Glutamatergic neuron (in vitro differentiated cells): ENCODE measurements at regions not wholly inside any gene's neighbourhood (a gene's known extent, or its start where the extent isn't known, plus 50 kb on each side); places are given as distances from the start of the nearest gene placed in this dataset.

Experiments
- DNase-seq: peaks from one replicate; pipeline ENCODE4 v3.0.0; 2022
- H3K27ac Mint-ChIP-seq: one replicate; pipeline ENCODE4 v1.8.0; 2020; ENCODE audit warnings: mild to moderate bottlenecking, mixed read lengths, inconsistent platforms; ENCODE audit not compliant: unreplicated experiment
- H3K27me3 Mint-ChIP-seq: one replicate; pipeline ENCODE4 v1.8.0; 2020; ENCODE audit warnings: mild to moderate bottlenecking, moderate library complexity, mixed read lengths, inconsistent platforms; ENCODE audit not compliant: unreplicated experiment
- H3K36me3 Mint-ChIP-seq: one replicate; pipeline ENCODE4 v1.8.0; 2020; ENCODE audit warnings: mild to moderate bottlenecking, mixed read lengths, inconsistent platforms; ENCODE audit not compliant: unreplicated experiment
- H3K4me1 Mint-ChIP-seq: one replicate; pipeline ENCODE4 v1.8.0; 2020; ENCODE audit warnings: mild to moderate bottlenecking, low read depth, mixed read lengths, inconsistent platforms; ENCODE audit not compliant: unreplicated experiment
- H3K4me3 Mint-ChIP-seq: one replicate; pipeline ENCODE4 v1.8.0; 2020; ENCODE audit warnings: mild to moderate bottlenecking, mixed read lengths, inconsistent platforms; ENCODE audit not compliant: unreplicated experiment
- H3K9me3 Mint-ChIP-seq: one replicate; pipeline ENCODE4 v1.8.0; 2020; ENCODE audit warnings: mild to moderate bottlenecking, moderate library complexity, mixed read lengths, inconsistent platforms; ENCODE audit not compliant: unreplicated experiment
- TF ChIP-seq, protein P1 (sequence below): fragments of 200-600 bp; sonication (generic); IDR thresholded peaks from one replicate; pipeline ENCODE4 v1.5.0; 2021; ENCODE audit not compliant: partially characterized antibody, unreplicated experiment

DNA sequence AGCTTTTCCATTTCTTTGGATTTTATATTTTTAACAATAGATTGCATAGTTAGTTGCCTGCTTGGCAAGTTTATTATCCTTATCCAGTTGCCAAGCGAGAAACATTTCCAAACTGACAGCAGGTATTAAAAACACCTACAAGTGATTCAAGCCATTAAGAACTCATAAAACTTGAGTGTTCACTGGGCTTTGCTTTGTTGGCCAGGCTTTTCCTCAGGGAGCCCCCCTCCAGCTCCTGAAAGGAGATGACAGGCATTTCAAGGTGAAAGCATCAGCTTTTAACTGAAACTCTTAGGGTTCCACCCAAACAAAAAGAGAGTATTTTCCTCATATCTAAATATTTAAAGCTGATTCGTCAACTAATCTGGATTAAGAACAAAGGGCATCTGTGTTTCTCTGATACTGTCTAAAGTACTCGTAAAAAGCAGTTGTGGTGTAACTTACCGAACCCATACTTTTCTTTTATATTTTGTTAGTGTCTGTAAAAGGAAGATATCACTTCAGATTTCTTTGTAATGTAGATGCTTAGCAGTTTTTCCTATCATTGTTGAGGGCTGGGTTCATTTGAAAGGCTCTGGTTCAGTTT lies 363.4 kb downstream of the OTOL1 start:
- Mint-ChIP-seq H3K27ac (no peak overlapping the region), H3K27me3 (no peaks in the 10 kb centered on the region), H3K4me1 (no peaks in the 10 kb centered on the region), H3K4me3 (no peak overlapping the region), H3K36me3 (no peaks in the 10 kb centered on the region), H3K9me3 (no peaks in the 10 kb centered on the region)
- no peak for DNase-seq
- TF ChIP-seq, protein P1, sequence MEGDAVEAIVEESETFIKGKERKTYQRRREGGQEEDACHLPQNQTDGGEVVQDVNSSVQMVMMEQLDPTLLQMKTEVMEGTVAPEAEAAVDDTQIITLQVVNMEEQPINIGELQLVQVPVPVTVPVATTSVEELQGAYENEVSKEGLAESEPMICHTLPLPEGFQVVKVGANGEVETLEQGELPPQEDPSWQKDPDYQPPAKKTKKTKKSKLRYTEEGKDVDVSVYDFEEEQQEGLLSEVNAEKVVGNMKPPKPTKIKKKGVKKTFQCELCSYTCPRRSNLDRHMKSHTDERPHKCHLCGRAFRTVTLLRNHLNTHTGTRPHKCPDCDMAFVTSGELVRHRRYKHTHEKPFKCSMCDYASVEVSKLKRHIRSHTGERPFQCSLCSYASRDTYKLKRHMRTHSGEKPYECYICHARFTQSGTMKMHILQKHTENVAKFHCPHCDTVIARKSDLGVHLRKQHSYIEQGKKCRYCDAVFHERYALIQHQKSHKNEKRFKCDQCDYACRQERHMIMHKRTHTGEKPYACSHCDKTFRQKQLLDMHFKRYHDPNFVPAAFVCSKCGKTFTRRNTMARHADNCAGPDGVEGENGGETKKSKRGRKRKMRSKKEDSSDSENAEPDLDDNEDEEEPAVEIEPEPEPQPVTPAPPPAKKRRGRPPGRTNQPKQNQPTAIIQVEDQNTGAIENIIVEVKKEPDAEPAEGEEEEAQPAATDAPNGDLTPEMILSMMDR: no peak

DNA sequence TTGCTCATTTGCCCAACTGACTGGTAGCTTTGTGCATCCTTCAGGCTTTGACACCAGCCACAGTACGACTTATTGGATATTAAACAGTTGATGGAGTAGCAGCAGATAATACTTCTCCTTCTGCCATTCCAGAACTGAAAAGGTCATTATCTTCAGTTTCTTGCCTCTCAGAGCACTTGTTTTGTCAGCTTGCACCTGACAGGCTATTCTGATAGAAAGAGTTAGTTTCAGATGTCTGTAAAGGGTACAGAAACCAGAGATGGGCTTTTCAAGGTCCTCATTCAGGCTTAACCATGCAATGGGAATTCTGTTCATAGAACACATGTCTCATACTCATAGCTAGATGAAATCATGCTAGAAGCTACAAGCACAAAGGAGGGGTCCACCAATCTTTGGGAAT lies 367.2 kb downstream of the OTOL1 start:
- no peaks in the 10 kb centered on the region for H3K9me3 Mint-ChIP-seq
- TF ChIP-seq, protein P1: no peak
- no peak overlapping the region for H3K4me3 Mint-ChIP-seq
- no peaks in the 10 kb centered on the region for H3K27me3 Mint-ChIP-seq
- H3K4me1 Mint-ChIP-seq: no peaks in the 10 kb centered on the region
- DNase-seq: no peak
- H3K36me3 Mint-ChIP-seq: no peaks in the 10 kb centered on the region
- H3K27ac Mint-ChIP-seq: no peak overlapping the region

DNA sequence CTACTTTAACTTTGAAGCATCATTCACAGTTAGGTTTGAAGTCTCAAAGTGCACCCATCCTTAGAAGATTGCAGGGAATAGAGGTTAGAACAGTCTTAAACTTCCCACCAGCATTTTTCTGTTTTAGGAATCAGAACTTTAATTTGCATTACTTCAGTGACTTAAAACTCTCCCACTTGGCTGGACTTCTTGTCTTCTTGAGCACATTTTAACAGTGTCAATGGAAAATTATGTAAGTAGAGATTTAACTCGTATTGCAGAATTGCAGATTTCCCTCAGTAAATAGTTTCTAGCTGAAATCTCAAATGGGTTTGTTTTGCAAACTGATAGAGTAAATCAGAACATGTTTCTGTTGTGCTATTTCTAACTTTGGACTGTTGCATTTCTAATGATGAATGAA lies 369.6 kb downstream of the OTOL1 start:
- H3K27me3 Mint-ChIP-seq: no peaks in the 10 kb centered on the region
- H3K4me3 Mint-ChIP-seq: no peak overlapping the region
- H3K4me1 Mint-ChIP-seq: no peaks in the 10 kb centered on the region
- DNase-seq: no peak
- no peaks in the 10 kb centered on the region for H3K36me3 Mint-ChIP-seq
- no peak overlapping the region for H3K27ac Mint-ChIP-seq
- no peaks in the 10 kb centered on the region for H3K9me3 Mint-ChIP-seq
- TF ChIP-seq, protein P1: no peak

DNA sequence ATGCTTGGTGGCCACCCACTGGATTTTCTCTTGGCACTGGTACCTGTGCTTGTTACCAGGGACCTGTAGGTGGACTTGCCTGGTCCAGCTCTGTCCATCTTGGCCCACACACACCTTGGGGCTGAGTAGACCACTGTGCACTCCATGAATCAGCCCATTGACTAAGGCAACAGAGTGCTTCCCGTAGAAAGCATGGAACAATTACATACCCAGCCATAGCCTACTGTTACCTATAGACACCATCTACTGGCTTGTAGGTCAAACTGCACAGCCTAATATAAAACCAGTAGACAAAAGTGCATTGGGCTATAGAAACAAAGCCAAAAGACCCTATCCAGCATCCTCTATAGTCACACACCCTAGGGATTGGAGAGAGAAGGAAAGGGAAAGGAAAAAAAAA lies 378.9 kb downstream of the OTOL1 start:
- H3K27me3 Mint-ChIP-seq: no peaks in the 10 kb centered on the region
- no peak overlapping the region for H3K4me3 Mint-ChIP-seq
- DNase-seq: no peak
- no peaks in the 10 kb centered on the region for H3K36me3 Mint-ChIP-seq
- H3K4me1 Mint-ChIP-seq: no peaks in the 10 kb centered on the region
- TF ChIP-seq, protein P1: no peak
- no peak overlapping the region for H3K27ac Mint-ChIP-seq
- no peaks in the 10 kb centered on the region for H3K9me3 Mint-ChIP-seq

DNA sequence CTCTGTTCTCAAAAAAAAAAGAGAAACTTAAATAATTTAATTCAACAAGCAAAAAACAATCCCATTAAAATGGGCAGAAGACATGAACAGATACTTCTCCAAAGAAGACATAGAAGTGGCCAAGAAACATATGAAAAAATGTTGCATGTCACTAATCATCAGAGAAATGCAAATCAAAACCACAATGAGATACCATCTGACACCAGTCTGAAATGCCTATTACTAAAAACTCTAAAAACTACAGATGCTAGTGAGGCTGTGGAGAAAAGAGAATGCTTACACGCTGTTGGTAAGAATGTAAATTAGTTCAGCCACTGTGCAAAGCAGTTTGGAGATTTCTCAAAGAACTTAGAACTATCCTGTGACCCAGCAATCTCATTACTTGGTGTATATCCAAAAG lies 382.9 kb downstream of the OTOL1 start:
- Mint-ChIP-seq H3K9me3 (no peaks in the 10 kb centered on the region), H3K4me3 (no peak overlapping the region), H3K36me3 (peaks cover 5% of the 10 kb centered on the region), H3K27me3 (no peaks in the 10 kb centered on the region), H3K27ac (no peak overlapping the region), H3K4me1 (no peaks in the 10 kb centered on the region)
- DNase-seq: no peak
- TF ChIP-seq, protein P1: no peak
